Uterus (tissue), 3 donors: ENCODE measurements at regions not wholly inside any gene's neighbourhood (a gene's known extent, or its start where the extent isn't known, plus 50 kb on each side); places are given as distances from the start of the nearest gene placed in this dataset.

Experiments
- DNase-seq, 2 donors: peaks; one replicate each; pipeline ENCODE4 v3.0.0-alpha.2; 2019 to 2020
- H3K27ac ChIP-seq, 2 donors: fragments of 200-600 bp; sonication (generic); 1 replicate in 1 of 2; 2 replicates in 1 of 2; pipeline ENCODE4 v1.5.1; 2016 to 2018
- H3K27me3 ChIP-seq, 2 donors: fragments of 200-600 bp; sonication (generic); one replicate each; pipeline ENCODE4 v1.5.1; 2018 to 2019; ENCODE audit warnings: control low read depth in 1 of 2
- H3K36me3 ChIP-seq, 2 donors: fragments of 200-600 bp; sonication (generic); one replicate each; pipeline ENCODE4 v1.5.1; 2019; ENCODE audit warnings: control low read depth in 1 of 2
- H3K4me1 ChIP-seq, 2 donors: fragments of 200-600 bp; sonication (generic); one replicate each; pipeline ENCODE4 v1.5.1; 2018 to 2019; ENCODE audit warnings: control low read depth in 1 of 2
- H3K4me3 ChIP-seq, 2 donors: fragments of 200-600 bp; sonication (generic); 1 replicate in 1 of 2; 2 replicates in 1 of 2; pipeline ENCODE4 v1.5.1; 2018 to 2019; ENCODE audit warnings: mild to moderate bottlenecking in 1 of 2
- H3K9me3 ChIP-seq, 2 donors: fragments of 200-600 bp; sonication (generic); one replicate each; pipeline ENCODE4 v1.5.1; 2019; ENCODE audit warnings: control low read depth in 1 of 2
- CTCF ChIP-seq, 4 experiments: fragments of 200-600 bp in 2 of 4; fragments of 450-650 bp in 2 of 4; sonication (generic) in 2 of 4; IDR thresholded peaks; one replicate each; pipeline ENCODE4 v1.5.1; 2016 to 2019; ENCODE audit warnings: antibody characterized with exemption in 4 of 4, mild to moderate bottlenecking in 2 of 4, moderate library complexity in 1 of 4
- POLR2A ChIP-seq, 2 donors: fragments of 450-650 bp; IDR thresholded peaks; one replicate each; pipeline ENCODE4 v1.6.1; 2016; ENCODE audit warnings: antibody characterized with exemption in 2 of 2, mild to moderate bottlenecking in 1 of 2, moderate library complexity in 1 of 2
- intact Hi-C: fragments of 100-400 bp; cut with DNase I; formaldehyde crosslinking; loops from one replicate; pipeline ENCODE4 v1.15.1; 2023; ENCODE audit warnings: low total_unique reads
- donor health status: DM: yes; HTN: yes; CAD: no.

GRCh38 chr6:43873806-43874714 lies 104.0 kb downstream of the VEGFA start:
- Histone ChIP-seq H3K27ac (no peak overlapping the region), H3K4me1 (peaks cover 3 to 8% of the 10 kb centered on the region in 2 donors), H3K36me3 (no peaks in the 10 kb centered on the region), H3K4me3 (no peak overlapping the region), H3K9me3 (no peaks in the 10 kb centered on the region), H3K27me3 (no peaks in the 10 kb centered on the region)
- DNase-seq: no peak
- TF ChIP-seq POLR2A (IDR thresholded peaks at IDR 0.05) (no peak), CTCF (IDR thresholded peaks at IDR 0.05) (no peak)
- intact Hi-C loops: no loop called here

DNA sequence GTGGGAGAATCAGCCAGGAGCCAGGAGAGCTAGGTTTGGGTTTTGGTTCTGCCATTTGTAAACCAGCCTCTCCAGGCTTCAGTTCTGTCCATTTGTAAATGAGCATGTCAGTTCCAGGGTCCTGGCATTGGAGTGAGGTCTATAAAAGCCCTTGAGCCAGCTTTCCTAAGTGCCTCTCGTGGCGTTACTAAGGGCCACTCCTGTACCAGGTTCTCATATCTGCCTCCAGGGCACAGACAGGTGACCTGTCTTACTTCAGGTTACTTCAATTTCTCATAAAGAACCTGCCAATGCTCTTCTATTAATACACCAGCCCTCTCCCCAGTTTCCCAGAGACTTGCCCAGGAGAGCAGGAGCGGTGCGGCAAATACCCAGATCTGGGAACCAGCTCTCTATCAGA lies 101.9 kb downstream of the VEGFA start:
- peaks cover 3 to 8% of the 10 kb centered on the region in 2 donors for H3K4me1 ChIP-seq
- no peaks in the 10 kb centered on the region for H3K36me3 ChIP-seq
- H3K27ac ChIP-seq: no peak overlapping the region

GRCh38 chr6:43871284-43871683 lies 101.3 kb downstream of the VEGFA start:
- Histone ChIP-seq H3K27ac (peak overlapping the region in 1 of 2 donors; percentile 25), H3K27me3 (no peaks in the 10 kb centered on the region), H3K36me3 (no peaks in the 10 kb centered on the region), H3K9me3 (no peaks in the 10 kb centered on the region), H3K4me3 (no peak overlapping the region), H3K4me1 (peaks cover 3 to 8% of the 10 kb centered on the region in 2 donors)
- intact Hi-C loops: no loop called here
- TF ChIP-seq POLR2A (IDR thresholded peaks at IDR 0.05) (no peak), CTCF (IDR thresholded peaks at IDR 0.05) (no peak)
- DNase-seq: no peak

More for the DNA sequence above, 101.9 kb downstream of the VEGFA start:
- no peaks in the 10 kb centered on the region for H3K9me3 ChIP-seq
- H3K4me3 ChIP-seq: no peak overlapping the region
- TF ChIP-seq CTCF (IDR thresholded peaks at IDR 0.05): no peak
- no peak for DNase-seq
- intact Hi-C loops: no loop called here
- H3K27me3 ChIP-seq: no peaks in the 10 kb centered on the region

GRCh38 chr6:43870660-43871061 lies 100.7 kb downstream of the VEGFA start:
- Histone ChIP-seq H3K4me3 (no peak overlapping the region), H3K27me3 (no peaks in the 10 kb centered on the region), H3K4me1 (peaks cover 1 to 8% of the 10 kb centered on the region in 2 donors), H3K27ac (peak overlapping the region in 1 of 2 donors; percentile 27), H3K9me3 (no peaks in the 10 kb centered on the region), H3K36me3 (no peaks in the 10 kb centered on the region)
- no peak for TF ChIP-seq POLR2A (IDR thresholded peaks at IDR 0.05)
- TF ChIP-seq CTCF (IDR thresholded peaks at IDR 0.05): no peak
- peak; percentile 60 to 68 for DNase-seq
- intact Hi-C loops: no loop called here
